ENCODE measurements at regions not wholly inside any gene's neighbourhood (a gene's known extent, or its start where the extent isn't known, plus 50 kb on each side); places are given as distances from the start of the nearest gene placed in this dataset.

DNA sequence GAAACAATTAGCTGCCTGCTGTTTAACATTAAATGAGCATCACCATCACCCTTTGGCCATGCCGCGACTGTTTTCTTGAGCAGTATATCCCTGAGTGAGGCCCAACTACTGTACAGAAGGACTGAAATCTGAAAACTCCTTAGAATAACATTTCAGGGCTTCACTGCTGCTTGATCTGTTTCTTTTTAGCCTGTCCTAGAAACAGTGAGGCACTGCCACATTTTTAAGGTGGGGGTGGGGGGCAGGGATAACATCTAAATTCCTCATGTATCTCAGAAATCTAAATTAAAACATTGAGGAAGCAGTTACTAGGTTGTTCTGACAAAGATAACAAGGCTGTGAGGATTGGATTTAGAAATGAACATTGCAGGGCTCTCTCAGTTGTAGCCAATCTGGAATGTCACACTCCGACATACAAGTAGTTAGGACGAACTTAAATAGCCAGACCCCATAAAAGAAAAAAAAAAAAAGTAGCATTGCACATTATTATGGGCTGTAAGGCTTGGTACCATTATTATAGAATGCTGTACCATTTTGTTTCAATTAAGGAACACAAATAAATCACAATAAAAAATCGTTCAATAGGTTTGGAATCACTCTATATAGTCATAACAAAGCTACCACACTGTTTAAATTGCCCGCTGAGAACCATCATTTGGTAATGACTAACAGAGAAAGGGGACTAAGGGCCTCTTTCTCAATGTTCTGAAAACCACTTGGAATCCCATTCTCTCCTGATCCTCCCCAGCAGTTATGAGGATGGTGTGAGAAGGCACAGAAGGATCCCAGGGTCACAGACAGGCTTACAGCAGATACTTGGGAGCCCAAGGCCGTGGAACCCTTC, 256.1 kb downstream of the INHBA start:
- no peaks in the 10 kb centered on the region for H3K36me3 ChIP-seq (replicated peaks; ENCODE audit: low read depth, low read length)
- no peaks in the 10 kb centered on the region for H4K20me1 ChIP-seq (ENCODE audit: insufficient read depth, low read length)
- H3K27me3 ChIP-seq (ENCODE audit: low read depth, low read length): no peaks in the 10 kb centered on the region
- no peaks in the 10 kb centered on the region; the same call in 1 of the 2 replicates for H3K4me1 ChIP-seq (ENCODE audit: low read length)
- no peak overlapping the region for H3K4me2 ChIP-seq (ENCODE audit: low read length)
- no peak overlapping the region for H3K9ac ChIP-seq (ENCODE audit: low read length)
- no peak overlapping the region for H2AFZ ChIP-seq (ENCODE audit: low read depth, low read length)
- no peak overlapping the region for H3K4me3 ChIP-seq (ENCODE audit: low read length)
- H3K27ac ChIP-seq (ENCODE audit: low read length): no peak overlapping the region
- no peaks in the 10 kb centered on the region for H3K9me3 ChIP-seq (ENCODE audit: insufficient read depth, low read length)
- TF ChIP-seq, protein P1, sequence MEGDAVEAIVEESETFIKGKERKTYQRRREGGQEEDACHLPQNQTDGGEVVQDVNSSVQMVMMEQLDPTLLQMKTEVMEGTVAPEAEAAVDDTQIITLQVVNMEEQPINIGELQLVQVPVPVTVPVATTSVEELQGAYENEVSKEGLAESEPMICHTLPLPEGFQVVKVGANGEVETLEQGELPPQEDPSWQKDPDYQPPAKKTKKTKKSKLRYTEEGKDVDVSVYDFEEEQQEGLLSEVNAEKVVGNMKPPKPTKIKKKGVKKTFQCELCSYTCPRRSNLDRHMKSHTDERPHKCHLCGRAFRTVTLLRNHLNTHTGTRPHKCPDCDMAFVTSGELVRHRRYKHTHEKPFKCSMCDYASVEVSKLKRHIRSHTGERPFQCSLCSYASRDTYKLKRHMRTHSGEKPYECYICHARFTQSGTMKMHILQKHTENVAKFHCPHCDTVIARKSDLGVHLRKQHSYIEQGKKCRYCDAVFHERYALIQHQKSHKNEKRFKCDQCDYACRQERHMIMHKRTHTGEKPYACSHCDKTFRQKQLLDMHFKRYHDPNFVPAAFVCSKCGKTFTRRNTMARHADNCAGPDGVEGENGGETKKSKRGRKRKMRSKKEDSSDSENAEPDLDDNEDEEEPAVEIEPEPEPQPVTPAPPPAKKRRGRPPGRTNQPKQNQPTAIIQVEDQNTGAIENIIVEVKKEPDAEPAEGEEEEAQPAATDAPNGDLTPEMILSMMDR (IDR thresholded peaks at IDR 0.05; ENCODE audit: low read depth, low read length): no peak
- no peak for TF ChIP-seq EZH2phosphoT487 (IDR thresholded peaks at IDR 0.05; ENCODE audit: low read depth)
- no peaks in the 10 kb centered on the region for H3K79me2 ChIP-seq (ENCODE audit: low read length)

DNA sequence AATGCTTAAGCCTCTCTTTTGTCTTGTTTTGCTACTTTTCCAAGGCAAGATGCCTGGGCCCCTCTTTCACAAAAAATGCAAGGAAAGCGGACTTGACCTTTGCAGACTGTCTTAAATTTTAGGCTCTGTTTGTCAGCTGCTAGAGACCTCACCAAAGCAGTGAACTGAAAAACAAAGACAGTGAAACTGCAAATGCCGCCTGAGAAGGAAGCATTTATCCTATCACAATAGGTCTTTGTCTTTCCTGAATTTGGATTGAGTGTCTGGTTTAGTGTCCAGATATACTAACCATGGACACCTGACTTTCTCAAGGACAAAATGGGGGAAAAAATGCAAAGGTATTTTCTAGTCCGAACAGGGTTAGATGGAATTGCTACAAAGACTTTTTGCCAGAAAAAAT, 256.9 kb downstream of the INHBA start:
- no peak overlapping the region for H3K9ac ChIP-seq (ENCODE audit: low read length)
- no peaks in the 10 kb centered on the region for H3K9me3 ChIP-seq (ENCODE audit: insufficient read depth, low read length)
- TF ChIP-seq, protein P1 (IDR thresholded peaks at IDR 0.05; ENCODE audit: low read depth, low read length): no peak
- TF ChIP-seq EZH2phosphoT487 (IDR thresholded peaks at IDR 0.05; ENCODE audit: low read depth): no peak

DNA sequence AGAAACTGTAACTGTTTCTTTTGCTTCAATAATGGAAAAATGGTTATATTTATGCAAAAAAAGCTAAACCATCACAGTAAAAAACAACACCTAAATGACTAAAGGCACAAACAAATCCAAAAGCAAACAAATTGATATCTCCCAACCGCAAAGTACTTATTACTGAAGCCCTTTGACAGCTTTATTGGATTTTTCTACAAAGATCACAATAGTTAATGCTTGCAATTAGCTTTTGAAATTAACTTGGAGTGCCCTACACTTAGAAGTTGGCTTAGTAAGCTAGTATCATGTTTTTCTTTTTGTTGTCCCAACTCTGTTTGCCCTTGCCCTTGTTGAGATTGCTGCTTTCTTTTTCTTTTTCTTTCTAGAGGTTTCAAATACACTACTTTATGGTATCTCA, 257.5 kb downstream of the INHBA start:
- no peak overlapping the region for H3K27ac ChIP-seq (ENCODE audit: low read length)
- H4K20me1 ChIP-seq (ENCODE audit: insufficient read depth, low read length): no peaks in the 10 kb centered on the region
- TF ChIP-seq, protein P1 (IDR thresholded peaks at IDR 0.05; ENCODE audit: low read depth, low read length): no peak
- TF ChIP-seq EZH2phosphoT487 (IDR thresholded peaks at IDR 0.05; ENCODE audit: low read depth): no peak
- H3K27me3 ChIP-seq (ENCODE audit: low read depth, low read length): no peaks in the 10 kb centered on the region
- no peak overlapping the region for H2AFZ ChIP-seq (ENCODE audit: low read depth, low read length)
- H3K4me2 ChIP-seq (ENCODE audit: low read length): no peak overlapping the region
- no peaks in the 10 kb centered on the region for H3K36me3 ChIP-seq (replicated peaks; ENCODE audit: low read depth, low read length)
- H3K9ac ChIP-seq (ENCODE audit: low read length): no peak overlapping the region
- H3K4me3 ChIP-seq (ENCODE audit: low read length): no peak overlapping the region
- H3K9me3 ChIP-seq (ENCODE audit: insufficient read depth, low read length): no peaks in the 10 kb centered on the region
- no peaks in the 10 kb centered on the region for H3K79me2 ChIP-seq (ENCODE audit: low read length)
- no peaks in the 10 kb centered on the region; the same call in 1 of the 2 replicates for H3K4me1 ChIP-seq (ENCODE audit: low read length)

More for the DNA sequence above, 256.9 kb downstream of the INHBA start:
- H3K4me3 ChIP-seq (ENCODE audit: low read length): no peak overlapping the region
- no peak overlapping the region for H2AFZ ChIP-seq (ENCODE audit: low read depth, low read length)
- no peaks in the 10 kb centered on the region for H3K79me2 ChIP-seq (ENCODE audit: low read length)
- no peak overlapping the region for H3K27ac ChIP-seq (ENCODE audit: low read length)
- H3K4me1 ChIP-seq (ENCODE audit: low read length): no peaks in the 10 kb centered on the region; the same call in 1 of the 2 replicates
- no peaks in the 10 kb centered on the region for H3K36me3 ChIP-seq (replicated peaks; ENCODE audit: low read depth, low read length)
- H4K20me1 ChIP-seq (ENCODE audit: insufficient read depth, low read length): no peaks in the 10 kb centered on the region
- no peaks in the 10 kb centered on the region for H3K27me3 ChIP-seq (ENCODE audit: low read depth, low read length)
- H3K4me2 ChIP-seq (ENCODE audit: low read length): no peak overlapping the region

DNA sequence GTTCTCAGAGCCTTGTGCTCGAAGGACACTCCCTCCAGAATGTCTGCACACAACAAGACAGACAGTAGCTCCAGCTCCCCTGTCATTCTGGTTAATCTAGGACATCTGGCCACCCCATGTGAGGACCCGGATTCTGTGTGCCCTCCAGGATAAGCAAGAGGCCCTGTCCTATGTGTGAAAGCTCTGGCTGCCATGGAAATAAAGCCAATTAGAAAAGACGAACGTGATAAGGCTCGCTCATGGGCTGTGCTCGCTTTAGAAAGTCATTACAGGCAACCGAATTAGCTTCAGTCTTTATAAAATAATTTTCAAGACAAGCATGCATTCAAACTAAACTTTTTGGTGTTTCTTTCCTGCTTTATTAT, 263.4 kb downstream of the INHBA start:
- H3K36me3 ChIP-seq (replicated peaks; ENCODE audit: low read depth, low read length): no peaks in the 10 kb centered on the region
- H3K79me2 ChIP-seq (ENCODE audit: low read length): no peaks in the 10 kb centered on the region
- H3K4me3 ChIP-seq (ENCODE audit: low read length): no peak overlapping the region
- no peaks in the 10 kb centered on the region for H4K20me1 ChIP-seq (ENCODE audit: insufficient read depth, low read length)
- H3K9ac ChIP-seq (ENCODE audit: low read length): no peak overlapping the region
- TF ChIP-seq, protein P1 (IDR thresholded peaks at IDR 0.05; ENCODE audit: low read depth, low read length): no peak
- no peak for TF ChIP-seq EZH2phosphoT487 (IDR thresholded peaks at IDR 0.05; ENCODE audit: low read depth)
- H3K27me3 ChIP-seq (ENCODE audit: low read depth, low read length): no peaks in the 10 kb centered on the region
- no peaks in the 10 kb centered on the region; the same call in 1 of the 2 replicates for H3K4me1 ChIP-seq (ENCODE audit: low read length)
- H3K9me3 ChIP-seq (ENCODE audit: insufficient read depth, low read length): no peaks in the 10 kb centered on the region
- H3K4me2 ChIP-seq (ENCODE audit: low read length): no peak overlapping the region
- H2AFZ ChIP-seq (ENCODE audit: low read depth, low read length): no peak overlapping the region
- H3K27ac ChIP-seq (ENCODE audit: low read length): no peak overlapping the region

All from OCI-LY3 (cell line).